H1 (cell line): ENCODE measurements at regions not wholly inside any gene's neighbourhood (a gene's known extent, or its start where the extent isn't known, plus 50 kb on each side); places are given as distances from the start of the nearest gene placed in this dataset.

ENCODE experiments used
- BACH1 ChIP-seq: IDR thresholded peaks from 2 replicates; pipeline ENCODE4 v1.6.1; 2012; ENCODE audit warnings: low read length, improper control_type of control experiment
- CHD2 ChIP-seq: IDR thresholded peaks from 2 replicates; pipeline ENCODE4 v1.6.1; 2012; ENCODE audit warnings: low read length, improper control_type of control experiment
- CTCF ChIP-seq, 3 experiments: IDR thresholded peaks; 1 replicate in 2 of 3; 2 replicates in 1 of 3; pipeline versions ENCODE4 v1.5.1 to v1.6.1; 2011; ENCODE audit warnings: low read length in 3 of 3, mild to moderate bottlenecking in 3 of 3, inconsistent platforms in 2 of 3, low read depth in 1 of 3, moderate library complexity in 1 of 3; ENCODE audit not compliant: insufficient read depth in 1 of 3; ENCODE audit errors: control extremely low read depth in 1 of 3
- JUND ChIP-seq: IDR thresholded peaks from 2 replicates; pipeline ENCODE4 v1.6.1; 2011; ENCODE audit warnings: mild to moderate bottlenecking, improper control_type of control experiment, low read length
- POLR2A ChIP-seq, 2 experiments: IDR thresholded peaks; 1 replicate in 1 of 2; 2 replicates in 1 of 2; pipeline ENCODE4 v1.6.1; 2011; ENCODE audit warnings: low read depth in 2 of 2, low read length in 2 of 2, mild to moderate bottlenecking in 2 of 2; ENCODE audit errors: control extremely low read depth in 1 of 2
- POLR2AphosphoS5 ChIP-seq: IDR thresholded peaks from 2 replicates; pipeline ENCODE4 v1.6.1; 2011; ENCODE audit warnings: low read depth, low read length
- RAD21 ChIP-seq, 2 experiments: IDR thresholded peaks in 1 of 2; conservative IDR thresholded peaks in 1 of 2; 2 replicates each; pipeline ENCODE4 v1.6.1; 2011; ENCODE audit warnings: low read depth in 2 of 2, low read length in 2 of 2, improper control_type of control experiment in 1 of 2, inconsistent platforms in 1 of 2, mild to moderate bottlenecking in 1 of 2, moderate library complexity in 1 of 2
- TAF1 ChIP-seq: IDR thresholded peaks from 2 replicates; pipeline ENCODE4 v1.6.1; 2011; ENCODE audit warnings: mild to moderate bottlenecking, low read depth, low read length
- ZNF274 ChIP-seq: IDR thresholded peaks from 2 replicates; pipeline ENCODE4 v1.7.0; 2012; ENCODE audit warnings: low read length, borderline replicate concordance; ENCODE audit errors: extremely low read depth

GRCh38 chr13:18628428-18628827 is 553.2 kb downstream of the TUBA3C start:
- TF ChIP-seq BACH1 (no peak), CTCF (IDR thresholded peaks at IDR 0.05; ENCODE audit: control extremely low read depth in 1 of 3, insufficient read depth in 1 of 3, low read depth in 1 of 3, low read length in 3 of 3) (no peak), TAF1 (no peak), POLR2A (IDR thresholded peaks at IDR 0.05; ENCODE audit: control extremely low read depth in 1 of 2, low read depth in 2 of 2, low read length in 2 of 2) (no peak), POLR2AphosphoS5 (no peak), RAD21 (IDR thresholded peaks at IDR 0.05 in 1 of 2, conservative IDR thresholded peaks at IDR 0.05 in 1 of 2; ENCODE audit: low read depth in 2 of 2, low read length in 2 of 2) (no peak), ZNF274 (no peak), JUND (no peak), CHD2 (no peak)
